ENCODE measurements at regions not wholly inside any gene's neighbourhood (a gene's known extent, or its start where the extent isn't known, plus 50 kb on each side); places are given as distances from the start of the nearest gene placed in this dataset.

GRCh38 chr9:18046068-18046467 is 427.9 kb upstream of the ADAMTSL1 start:
- Mint-ChIP-seq H3K36me3 (no peaks in the 10 kb centered on the region), H3K4me1 (no peaks in the 10 kb centered on the region), H3K4me3 (no peak overlapping the region), H3K27me3 (ENCODE audit: low read depth) (no peaks in the 10 kb centered on the region), H3K9me3 (no peaks in the 10 kb centered on the region), H3K27ac (no peak overlapping the region)
- ATAC-seq: no peak
- TF ChIP-seq SMAD4 (CRISPR knock-in tag; IDR thresholded peaks at IDR 0.05) (no peak), E2F5 (CRISPR knock-in tag; IDR thresholded peaks at IDR 0.05) (no peak), GABPB1 (CRISPR knock-in tag; IDR thresholded peaks at IDR 0.05) (no peak), FOXK1 (CRISPR knock-in tag; IDR thresholded peaks at IDR 0.05) (no peak), TEAD1 (CRISPR knock-in tag; IDR thresholded peaks at IDR 0.05) (no peak), ATF1 (CRISPR knock-in tag; IDR thresholded peaks at IDR 0.05) (no peak), PREB (CRISPR knock-in tag; IDR thresholded peaks at IDR 0.05; ENCODE audit: borderline replicate concordance) (no peak), ZNF396 (CRISPR knock-in tag; IDR thresholded peaks at IDR 0.05; ENCODE audit: borderline replicate concordance) (no peak), NR1H2 (CRISPR knock-in tag; IDR thresholded peaks at IDR 0.05) (no peak), RORB (CRISPR knock-in tag; IDR thresholded peaks at IDR 0.05) (no peak), ZBTB21 (CRISPR knock-in tag; IDR thresholded peaks at IDR 0.05; ENCODE audit: borderline replicate concordance) (no peak)
- CTCF ChIA-PET: no interaction called here
- no peak for DNase-seq (ENCODE audit: low spot score)
- POLR2A ChIA-PET: no interaction called here

- ATAC-seq (no peak), DNase-seq (ENCODE audit: low spot score) (no peak)
- H3K4me3 Mint-ChIP-seq: no peak overlapping the region
- no peak overlapping the region for H3K27ac Mint-ChIP-seq
- ChIA-PET POLR2A (no interaction called here), CTCF (interaction anchor here (1.5 kb wide), 1 partner anchor 162 kb away, joined by 3 read pairs; no protein-coding TSS in a partner anchor)
- no peaks in the 10 kb centered on the region for H3K9me3 Mint-ChIP-seq
- H3K4me1 Mint-ChIP-seq: no peaks in the 10 kb centered on the region
- H3K36me3 Mint-ChIP-seq: no peaks in the 10 kb centered on the region
- H3K27me3 Mint-ChIP-seq (ENCODE audit: low read depth): no peaks in the 10 kb centered on the region
- no peak for TF ChIP-seq E2F1 (CRISPR knock-in tag; IDR thresholded peaks at IDR 0.05)
- TF ChIP-seq ZNF416 (CRISPR knock-in tag; IDR thresholded peaks at IDR 0.05): no peak
- no peak for TF ChIP-seq CDX4 (CRISPR knock-in tag; IDR thresholded peaks at IDR 0.05; ENCODE audit: borderline replicate concordance)
- TF ChIP-seq ESRRA (CRISPR knock-in tag; IDR thresholded peaks at IDR 0.05; ENCODE audit: borderline replicate concordance): no peak
- no peak for TF ChIP-seq ATF6 (CRISPR knock-in tag; IDR thresholded peaks at IDR 0.05)
- TF ChIP-seq RELA (CRISPR knock-in tag; IDR thresholded peaks at IDR 0.05; ENCODE audit: borderline replicate concordance): no peak
- TF ChIP-seq ATF1 (CRISPR knock-in tag; IDR thresholded peaks at IDR 0.05): no peak
- no peak for TF ChIP-seq GABPB1 (CRISPR knock-in tag; IDR thresholded peaks at IDR 0.05)
- no peak for TF ChIP-seq NR1H2 (CRISPR knock-in tag; IDR thresholded peaks at IDR 0.05)
- TF ChIP-seq KAT7 (CRISPR knock-in tag; IDR thresholded peaks at IDR 0.05; ENCODE audit: borderline replicate concordance): no peak
- TF ChIP-seq PREB (CRISPR knock-in tag; IDR thresholded peaks at IDR 0.05; ENCODE audit: borderline replicate concordance): no peak
- TF ChIP-seq FOXP4 (CRISPR knock-in tag; IDR thresholded peaks at IDR 0.05): no peak
- no peak for TF ChIP-seq ZMAT4 (CRISPR knock-in tag; IDR thresholded peaks at IDR 0.05)
- no peak for TF ChIP-seq STAT6 (CRISPR knock-in tag; conservative IDR thresholded peaks at IDR 0.05; ENCODE audit: low read depth)
- TF ChIP-seq MXD4 (CRISPR knock-in tag; IDR thresholded peaks at IDR 0.05; ENCODE audit: borderline replicate concordance): no peak
- no peak for TF ChIP-seq ZNF232 (CRISPR knock-in tag; IDR thresholded peaks at IDR 0.05)
These were observed 422.3 kb upstream of the ADAMTSL1 start for GRCh38 chr9:18051638-18052037.

Data from WTC11 (cell line).